ENCODE measurements at regions not wholly inside any gene's neighbourhood (a gene's known extent, or its start where the extent isn't known, plus 50 kb on each side); places are given as distances from the start of the nearest gene placed in this dataset.
"Not testable (repeated sequence)": the region's sequence is repeated elsewhere in the genome, so short reads cannot be mapped to it uniquely, and the experiment has no call there.

DNA sequence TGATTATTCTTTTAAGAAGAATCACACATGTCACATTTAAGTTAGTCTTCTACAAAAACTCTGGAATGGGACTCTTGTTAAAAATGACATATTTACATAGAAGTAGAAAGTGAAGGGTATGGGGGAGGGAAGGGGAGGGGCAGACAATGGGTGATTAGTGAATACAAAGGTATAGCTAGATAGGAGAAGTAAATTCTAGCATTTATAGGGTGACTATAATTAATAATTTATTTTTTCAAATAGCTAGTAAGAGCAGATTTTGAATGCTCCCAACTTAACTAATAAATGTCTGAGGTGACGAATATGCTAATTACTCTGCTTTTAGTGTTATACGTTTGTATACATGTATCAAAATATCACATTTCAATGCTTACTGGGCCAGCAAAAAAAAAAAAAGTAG, 59.4 kb downstream of the BLTP3B start:
- no peak for DNase-seq

GRCh38 chr12:100078777-100079176, 63.9 kb downstream of the BLTP3B start:
- not testable (repeated sequence) for DNase-seq

- DNase-seq = no peak
Observed at GRCh38 chr12:100077367-100077766, 65.3 kb downstream of the BLTP3B start.

- DNase-seq = no peak
Observed at GRCh38 chr12:100075598-100075997, 67.1 kb downstream of the BLTP3B start.

GRCh38 chr12:100069795-100070194, 72.9 kb downstream of the BLTP3B start:
- DNase-seq = no peak

- no peak for DNase-seq
Observed at GRCh38 chr12:100068305-100068704, 74.4 kb downstream of the BLTP3B start.

DNA sequence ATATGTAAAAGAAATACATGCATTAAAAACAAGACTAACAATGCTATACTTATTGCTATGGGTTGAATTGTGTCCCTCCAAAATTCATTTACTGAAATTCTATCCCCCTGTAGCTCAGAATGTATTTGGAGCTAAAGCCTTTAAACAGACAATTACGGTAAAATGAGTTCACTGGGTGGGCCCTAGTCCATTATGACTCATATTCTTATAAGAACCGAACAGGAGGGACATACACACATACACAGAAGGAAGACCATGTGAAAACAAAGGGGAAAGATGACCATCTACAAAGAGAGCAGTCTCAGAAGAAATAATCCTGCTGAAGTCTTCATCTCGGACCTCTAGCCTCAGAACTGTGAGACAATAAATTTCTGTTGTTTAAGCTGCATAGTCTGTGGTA, 77.1 kb upstream of the ANKS1B start:
- no peak for DNase-seq

GRCh38 chr12:100058482-100059029, 73.8 kb upstream of the ANKS1B start:
- peak; percentile 78 for DNase-seq

DNA sequence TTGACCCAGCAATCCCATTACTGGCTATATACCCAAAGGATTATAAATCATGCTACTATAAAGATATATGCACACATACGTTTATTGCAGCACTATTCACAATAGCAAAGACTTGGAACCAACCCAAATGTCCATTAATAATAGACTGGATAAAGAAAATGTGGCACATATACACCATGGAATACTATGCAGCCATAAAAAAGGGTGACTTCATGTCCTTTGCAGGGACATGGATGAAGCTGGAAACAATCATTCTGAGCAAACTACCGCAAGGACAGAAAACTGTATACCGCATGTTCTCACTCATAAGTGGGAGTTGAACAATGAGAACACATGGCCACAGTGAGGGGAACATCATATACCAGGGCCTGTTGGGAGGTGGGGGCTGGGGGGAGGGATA, 61.5 kb upstream of the ANKS1B start:
- DNase-seq = not testable (repeated sequence)

- no peak for DNase-seq
Observed at GRCh38 chr12:100044266-100044665, 59.5 kb upstream of the ANKS1B start.

- no peak for DNase-seq
Observed at GRCh38 chr12:100043631-100044030, 58.9 kb upstream of the ANKS1B start.

Measured in amniotic stem cell (primary cell).